Parathyroid adenoma (tissue), 2 donors: ENCODE measurements at regions not wholly inside any gene's neighbourhood (a gene's known extent, or its start where the extent isn't known, plus 50 kb on each side); places are given as distances from the start of the nearest gene placed in this dataset.

Experiments
- H2AFZ ChIP-seq: fragments of 300-600 bp; sonication (generic); one replicate; pipeline ENCODE4 v1.7.0; 2017; ENCODE audit warnings: antibody characterized with exemption, mild to moderate bottlenecking
- H3K27ac ChIP-seq: fragments of 300-600 bp; sonication (generic); one replicate; pipeline ENCODE4 v1.7.0; 2017
- H3K27me3 ChIP-seq: fragments of 300-600 bp; sonication (generic); one replicate; pipeline ENCODE4 v1.7.0; 2017; ENCODE audit warnings: low read length; ENCODE audit not compliant: control insufficient read depth, insufficient read depth
- H3K36me3 ChIP-seq: fragments of 300-600 bp; sonication (generic); one replicate; pipeline ENCODE4 v1.7.0; 2017; ENCODE audit warnings: low read length; ENCODE audit not compliant: control insufficient read depth, insufficient read depth
- H3K4me1 ChIP-seq: fragments of 300-600 bp; sonication (generic); one replicate; pipeline ENCODE4 v1.7.0; 2017; ENCODE audit warnings: control low read depth
- H3K4me2 ChIP-seq: fragments of 300-600 bp; sonication (generic); one replicate; pipeline ENCODE4 v1.7.0; 2017; ENCODE audit warnings: low read length
- H3K4me3 ChIP-seq: fragments of 300-600 bp; sonication (generic); one replicate; pipeline ENCODE4 v1.7.0; 2017; ENCODE audit warnings: low read depth, low read length
- H3K79me2 ChIP-seq: fragments of 300-600 bp; sonication (generic); one replicate; pipeline ENCODE4 v1.7.0; 2017; ENCODE audit warnings: control low read depth
- H3K9ac ChIP-seq: fragments of 300-600 bp; sonication (generic); one replicate; pipeline ENCODE4 v1.7.0; 2017; ENCODE audit warnings: mild to moderate bottlenecking
- H3K9me3 ChIP-seq: fragments of 300-600 bp; sonication (generic); one replicate; pipeline ENCODE4 v1.7.0; 2017; ENCODE audit warnings: low read length; ENCODE audit not compliant: control insufficient read depth
- CTCF ChIP-seq: fragments of 300-600 bp; sonication (generic); IDR thresholded peaks from one replicate; pipeline ENCODE4 v1.7.0; 2017; ENCODE audit warnings: antibody characterized with exemption, mild to moderate bottlenecking
- donor health status: primary hyperparathyroidism.

DNA sequence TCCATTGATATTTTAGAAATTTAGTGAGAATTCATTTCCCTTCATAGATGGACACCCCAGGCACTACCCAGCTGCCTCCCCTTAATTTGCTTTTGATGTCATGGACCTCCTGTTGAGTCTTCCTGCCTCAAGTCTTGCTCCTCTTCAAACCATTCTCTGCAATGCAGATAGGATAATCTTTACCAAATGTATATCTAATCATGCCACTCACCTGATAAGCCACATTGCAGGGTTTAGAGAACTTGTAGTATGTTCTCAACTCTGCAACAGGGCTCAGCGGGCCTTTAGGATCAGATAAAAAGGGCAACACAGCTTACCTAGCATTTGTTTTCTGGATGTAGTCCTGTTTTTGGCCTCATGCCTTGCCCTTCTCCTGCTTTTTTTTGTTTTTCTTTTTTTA is 234.5 kb downstream of the EMP1 start:
- no peak overlapping the region for H2AFZ ChIP-seq
- H3K27me3 ChIP-seq, result no peaks in the 10 kb centered on the region
- H3K4me2 ChIP-seq, result no peak overlapping the region
- H3K4me1 ChIP-seq, result no peaks in the 10 kb centered on the region
- H3K27ac ChIP-seq, result no peak overlapping the region
- TF ChIP-seq CTCF, result no peak
- H3K36me3 ChIP-seq, result no peaks in the 10 kb centered on the region
- H3K9ac ChIP-seq, result no peak overlapping the region
- no peak overlapping the region for H3K4me3 ChIP-seq
- no peaks in the 10 kb centered on the region for H3K9me3 ChIP-seq
- no peaks in the 10 kb centered on the region for H3K79me2 ChIP-seq

- H3K9me3 ChIP-seq, result no peaks in the 10 kb centered on the region
- H3K27me3 ChIP-seq, result no peaks in the 10 kb centered on the region
- H3K4me1 ChIP-seq, result no peaks in the 10 kb centered on the region
- H2AFZ ChIP-seq, result no peak overlapping the region
- no peaks in the 10 kb centered on the region for H3K79me2 ChIP-seq
- H3K36me3 ChIP-seq, result no peaks in the 10 kb centered on the region
- H3K27ac ChIP-seq, result no peak overlapping the region
- no peak for TF ChIP-seq CTCF
- H3K9ac ChIP-seq, result no peak overlapping the region
- no peak overlapping the region for H3K4me2 ChIP-seq
- no peak overlapping the region for H3K4me3 ChIP-seq
These were observed 232.2 kb downstream of the EMP1 start for GRCh38 chr12:13428538-13429265.

DNA sequence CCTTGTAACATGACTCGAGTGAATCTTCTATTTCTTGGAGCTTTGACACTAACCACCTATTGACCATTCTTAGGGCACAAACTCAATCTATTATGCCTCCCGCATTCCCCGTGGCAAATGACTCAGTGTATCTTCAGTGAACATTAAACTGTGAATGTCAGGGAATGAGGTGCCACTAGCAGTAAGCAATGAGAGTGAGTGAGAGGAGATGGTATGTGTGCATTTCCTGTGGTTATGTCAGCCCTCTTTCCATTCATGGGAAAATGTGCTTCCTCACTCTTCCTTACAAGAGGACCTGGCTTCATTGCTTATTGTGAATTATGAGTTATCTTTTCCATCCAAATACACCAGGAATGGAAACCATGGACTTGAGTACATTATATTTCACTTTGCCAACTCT is 229.2 kb downstream of the EMP1 start:
- Histone ChIP-seq H3K4me1 (no peaks in the 10 kb centered on the region), H3K27ac (no peak overlapping the region), H3K4me3 (no peak overlapping the region), H3K9ac (no peak overlapping the region), H2AFZ (no peak overlapping the region), H3K27me3 (no peaks in the 10 kb centered on the region), H3K36me3 (no peaks in the 10 kb centered on the region), H3K79me2 (no peaks in the 10 kb centered on the region), H3K4me2 (no peak overlapping the region), H3K9me3 (no peaks in the 10 kb centered on the region)
- no peak for TF ChIP-seq CTCF

GRCh38 chr12:13422291-13422690 is 225.8 kb downstream of the EMP1 start:
- no peaks in the 10 kb centered on the region for H3K36me3 ChIP-seq
- no peaks in the 10 kb centered on the region for H3K9me3 ChIP-seq
- no peak overlapping the region for H3K9ac ChIP-seq
- H3K4me1 ChIP-seq, result no peaks in the 10 kb centered on the region
- H3K4me2 ChIP-seq, result no peak overlapping the region
- H3K79me2 ChIP-seq, result no peaks in the 10 kb centered on the region
- no peak overlapping the region for H2AFZ ChIP-seq
- H3K4me3 ChIP-seq, result no peak overlapping the region
- H3K27ac ChIP-seq, result no peak overlapping the region
- no peaks in the 10 kb centered on the region for H3K27me3 ChIP-seq
- no peak for TF ChIP-seq CTCF

- H3K4me2 ChIP-seq, result no peak overlapping the region
- no peak overlapping the region for H3K27ac ChIP-seq
- H3K4me3 ChIP-seq, result no peak overlapping the region
- no peaks in the 10 kb centered on the region for H3K79me2 ChIP-seq
- H2AFZ ChIP-seq, result no peak overlapping the region
- H3K9me3 ChIP-seq, result no peaks in the 10 kb centered on the region
- no peaks in the 10 kb centered on the region for H3K4me1 ChIP-seq
- H3K9ac ChIP-seq, result no peak overlapping the region
- no peaks in the 10 kb centered on the region for H3K36me3 ChIP-seq
- H3K27me3 ChIP-seq, result no peaks in the 10 kb centered on the region
- TF ChIP-seq CTCF, result no peak
These were observed 221.0 kb downstream of the EMP1 start for GRCh38 chr12:13417516-13417915.
